RWPE1 (cell line): ENCODE measurements at regions not wholly inside any gene's neighbourhood (a gene's known extent, or its start where the extent isn't known, plus 50 kb on each side); places are given as distances from the start of the nearest gene placed in this dataset.

ENCODE experiments used
- CTCF ChIA-PET: fragments of 350-600 bp; sonication (Branson Sonifier 250); formaldehyde crosslinking; extraction: SDS; loops from one replicate; lab custom pipeline; 2021; lab: Yijun Ruan, JAX
- POLR2A ChIA-PET: fragments of 400-600 bp; formaldehyde crosslinking; extraction: SDS; loops from one replicate; lab custom pipeline; 2020; ENCODE audit warnings: antibody characterized with exemption; ENCODE audit not compliant: low non-redundant PET; lab: Yijun Ruan, JAX
- DNase-seq: peaks from one replicate; pipeline ENCODE4 v3.0.0; 2012; ENCODE audit warnings: low spot score
- H3K27ac ChIP-seq: fragments of 450-650 bp; 2 replicates; pipeline ENCODE4 v1.5.1; 2017
- TF ChIP-seq, protein P1 (sequence below): fragments of 450-650 bp; conservative IDR thresholded peaks from 2 replicates; pipeline ENCODE4 v1.5.1; 2017; ENCODE audit warnings: low read depth, mild to moderate bottlenecking

GRCh38 chr4:160493206-160493605 is 1390.3 kb downstream of the RAPGEF2 start:
- TF ChIP-seq, protein P1, sequence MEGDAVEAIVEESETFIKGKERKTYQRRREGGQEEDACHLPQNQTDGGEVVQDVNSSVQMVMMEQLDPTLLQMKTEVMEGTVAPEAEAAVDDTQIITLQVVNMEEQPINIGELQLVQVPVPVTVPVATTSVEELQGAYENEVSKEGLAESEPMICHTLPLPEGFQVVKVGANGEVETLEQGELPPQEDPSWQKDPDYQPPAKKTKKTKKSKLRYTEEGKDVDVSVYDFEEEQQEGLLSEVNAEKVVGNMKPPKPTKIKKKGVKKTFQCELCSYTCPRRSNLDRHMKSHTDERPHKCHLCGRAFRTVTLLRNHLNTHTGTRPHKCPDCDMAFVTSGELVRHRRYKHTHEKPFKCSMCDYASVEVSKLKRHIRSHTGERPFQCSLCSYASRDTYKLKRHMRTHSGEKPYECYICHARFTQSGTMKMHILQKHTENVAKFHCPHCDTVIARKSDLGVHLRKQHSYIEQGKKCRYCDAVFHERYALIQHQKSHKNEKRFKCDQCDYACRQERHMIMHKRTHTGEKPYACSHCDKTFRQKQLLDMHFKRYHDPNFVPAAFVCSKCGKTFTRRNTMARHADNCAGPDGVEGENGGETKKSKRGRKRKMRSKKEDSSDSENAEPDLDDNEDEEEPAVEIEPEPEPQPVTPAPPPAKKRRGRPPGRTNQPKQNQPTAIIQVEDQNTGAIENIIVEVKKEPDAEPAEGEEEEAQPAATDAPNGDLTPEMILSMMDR: no peak
- ChIA-PET CTCF (no interaction called here), POLR2A (no interaction called here)
- no peak for DNase-seq
- H3K27ac ChIP-seq: no peak overlapping the region

GRCh38 chr4:160495356-160495755 is 1392.5 kb downstream of the RAPGEF2 start:
- TF ChIP-seq, protein P1: no peak
- CTCF ChIA-PET: interaction anchor here (0.6 kb wide), 1 partner anchor 11 kb away, joined by 3 read pairs; no protein-coding TSS in a partner anchor
- no peak overlapping the region for H3K27ac ChIP-seq
- DNase-seq: no peak
- POLR2A ChIA-PET: no interaction called here

- POLR2A ChIA-PET: no interaction called here
- CTCF ChIA-PET: no interaction called here
- DNase-seq: no peak
- no peak overlapping the region for H3K27ac ChIP-seq
- TF ChIP-seq, protein P1: no peak
These were observed 1395.3 kb downstream of the RAPGEF2 start for GRCh38 chr4:160498211-160498610.

- CTCF ChIA-PET: interaction anchor here (0.7 kb wide), 1 partner anchor 10 kb away, joined by 3 read pairs; no protein-coding TSS in a partner anchor
- TF ChIP-seq, protein P1: no peak
- no peak for DNase-seq
- POLR2A ChIA-PET: no interaction called here
- H3K27ac ChIP-seq: no peak overlapping the region
These were observed 1402.8 kb downstream of the RAPGEF2 start for GRCh38 chr4:160505724-160506123.

GRCh38 chr4:160510928-160511327 is 1408.0 kb downstream of the RAPGEF2 start:
- CTCF ChIA-PET: interaction anchor here (0.6 kb wide), 1 partner anchor 16 kb away, joined by 4 read pairs; no protein-coding TSS in a partner anchor
- POLR2A ChIA-PET: no interaction called here
- DNase-seq: peak; percentile 1
- TF ChIP-seq, protein P1: no peak
- H3K27ac ChIP-seq: no peak overlapping the region

- ChIA-PET POLR2A (no interaction called here), CTCF (no interaction called here)
- TF ChIP-seq, protein P1: no peak
- DNase-seq: no peak
- H3K27ac ChIP-seq: no peak overlapping the region
These were observed 1411.2 kb downstream of the RAPGEF2 start for GRCh38 chr4:160514126-160514525.
